ENCODE measurements at regions not wholly inside any gene's neighbourhood (a gene's known extent, or its start where the extent isn't known, plus 50 kb on each side); places are given as distances from the start of the nearest gene placed in this dataset.

DNA sequence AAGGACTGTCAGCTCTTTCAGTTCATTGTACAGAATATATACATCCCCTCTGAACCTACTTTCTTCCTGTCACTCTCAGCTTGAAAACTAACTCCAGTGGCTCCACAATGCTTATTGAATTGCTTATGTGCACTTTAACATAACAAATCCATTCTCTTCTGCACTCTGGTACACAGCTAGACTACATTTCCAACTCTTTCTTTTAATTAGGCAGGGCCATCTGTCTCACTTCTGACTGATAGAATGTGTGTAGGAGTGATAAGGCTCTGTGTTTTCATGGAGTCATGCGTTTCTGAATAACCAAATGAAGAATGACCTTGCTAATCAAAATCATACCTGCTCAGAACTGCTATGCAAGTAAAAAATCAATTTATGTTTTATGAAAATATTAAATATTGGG is 278.5 kb upstream of the CCDC179 start:
- no peak for TF ChIP-seq EZH2 (IDR thresholded peaks at IDR 0.05; ENCODE audit: insufficient read depth, poor library complexity, severe bottlenecking)
- TF ChIP-seq EZH2phosphoT487 (IDR thresholded peaks at IDR 0.05; ENCODE audit: insufficient read depth, low read depth) = no peak

Measured in GM23248 (cell line).